HG02840 (cell line): ENCODE measurements at regions not wholly inside any gene's neighbourhood (a gene's known extent, or its start where the extent isn't known, plus 50 kb on each side); places are given as distances from the start of the nearest gene placed in this dataset.

ENCODE experiments used
- ATAC-seq: cut with Tn5 transposase; IDR thresholded peaks from one replicate; pipeline ENCODE4 v1.9.1; 2021; ENCODE audit warnings: mild to moderate bottlenecking, moderate library complexity, moderate number of reproducible peaks; ENCODE audit not compliant: unreplicated experiment, low FRiP score

GRCh38 chr14:65339866-65340265 is 72.7 kb upstream of the FUT8 start:
- ATAC-seq: no peak

DNA sequence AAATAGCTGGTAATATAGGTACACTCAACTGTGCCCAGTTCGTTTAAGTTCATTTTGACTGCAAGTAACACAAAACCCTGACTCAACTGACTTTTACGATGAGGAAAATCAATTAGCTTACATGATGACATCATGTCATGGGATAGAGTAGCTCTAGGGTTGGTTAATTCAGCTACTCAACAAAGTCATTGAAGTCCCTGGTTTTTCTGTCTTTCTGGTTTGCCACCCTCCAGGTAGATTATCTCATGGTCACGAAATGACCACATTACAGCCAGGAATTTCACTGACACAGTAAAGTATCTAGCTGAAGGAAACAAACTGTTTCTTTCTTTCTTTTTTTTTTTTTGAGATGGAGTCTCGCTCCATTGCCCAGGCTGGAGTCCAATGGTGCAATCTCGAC is 68.5 kb upstream of the FUT8 start:
- ATAC-seq: no peak

DNA sequence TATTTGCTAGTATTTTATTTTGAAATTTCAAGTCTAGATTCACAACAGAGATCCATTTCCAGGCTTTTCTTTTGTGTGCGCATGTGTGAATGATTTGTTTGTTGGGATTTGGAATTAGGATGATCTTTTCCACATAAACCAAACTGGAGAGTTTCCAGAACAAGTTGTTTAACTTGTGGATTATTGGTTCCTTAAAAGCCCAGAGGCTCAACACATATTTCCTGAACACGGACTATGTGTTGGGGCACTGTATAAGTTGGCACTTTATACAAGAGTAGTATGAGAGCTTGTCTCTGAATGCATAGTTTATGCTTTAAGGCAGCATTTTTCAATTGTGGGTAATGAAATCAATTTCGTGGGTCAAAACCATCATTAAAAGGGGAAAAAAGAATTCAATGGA is 67.3 kb upstream of the FUT8 start:
- no peak for ATAC-seq

DNA sequence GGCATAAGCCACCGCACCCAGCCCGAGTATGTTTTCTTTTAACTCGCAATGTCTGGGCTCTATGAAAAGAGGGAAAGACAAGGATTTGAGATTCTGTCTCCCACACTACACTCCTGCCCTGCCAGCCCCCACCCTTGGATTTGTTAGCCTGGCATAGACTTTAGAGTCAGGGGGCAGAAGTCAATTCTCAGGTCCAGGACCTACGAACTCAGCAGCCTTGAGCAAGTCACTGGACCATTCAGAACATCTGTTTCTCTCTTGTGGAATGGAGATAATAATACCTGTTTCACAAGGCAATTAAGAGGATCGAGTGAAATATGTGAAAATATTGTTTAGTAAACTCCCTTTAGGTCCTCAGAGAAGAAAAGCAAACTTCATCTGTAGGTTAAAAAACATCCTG is 66.1 kb upstream of the FUT8 start:
- ATAC-seq: no peak

- no peak for ATAC-seq
These were observed 65.6 kb upstream of the FUT8 start for GRCh38 chr14:65346895-65347294.

DNA sequence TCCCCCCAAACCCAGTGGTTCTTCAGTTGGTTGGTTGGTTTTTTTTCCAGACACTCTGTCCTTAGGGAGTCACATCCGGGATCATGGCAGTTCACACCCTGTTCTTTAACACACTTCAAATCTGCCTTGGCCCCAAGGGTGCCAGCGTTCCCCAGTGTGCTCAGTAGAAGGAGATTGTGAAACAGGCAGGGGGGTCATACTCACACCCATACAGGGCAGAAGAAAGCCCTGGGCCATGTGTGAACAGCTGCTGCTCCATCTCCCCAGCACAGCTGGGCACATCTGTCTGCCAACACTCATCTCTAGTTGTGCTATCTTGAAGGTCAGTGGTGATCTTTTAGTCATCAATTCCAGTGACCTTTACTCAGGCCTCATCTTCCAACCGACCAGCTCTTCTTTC is 64.4 kb upstream of the FUT8 start:
- ATAC-seq: no peak

DNA sequence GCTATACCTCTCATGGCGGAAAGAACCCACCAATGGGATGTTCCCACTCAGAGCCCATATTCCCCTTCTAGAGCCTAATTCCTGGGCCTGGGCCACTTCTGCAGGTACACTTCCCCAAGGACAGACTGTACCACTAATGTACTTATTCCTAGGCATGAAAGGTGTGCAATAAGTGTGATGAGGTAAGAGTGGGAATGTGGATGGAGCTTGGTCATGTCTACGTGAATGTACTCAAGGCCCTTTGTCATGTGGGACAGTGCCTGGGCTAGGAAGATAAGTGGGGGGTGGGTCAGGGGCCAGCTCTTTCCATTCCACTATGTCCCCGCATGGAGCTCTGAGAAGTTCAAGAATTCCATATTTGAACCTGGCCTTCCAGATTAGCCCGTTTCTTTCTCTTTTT is 63.4 kb upstream of the FUT8 start:
- no peak for ATAC-seq

GRCh38 chr14:65351493-65352194 is 60.9 kb upstream of the FUT8 start:
- no peak for ATAC-seq

DNA sequence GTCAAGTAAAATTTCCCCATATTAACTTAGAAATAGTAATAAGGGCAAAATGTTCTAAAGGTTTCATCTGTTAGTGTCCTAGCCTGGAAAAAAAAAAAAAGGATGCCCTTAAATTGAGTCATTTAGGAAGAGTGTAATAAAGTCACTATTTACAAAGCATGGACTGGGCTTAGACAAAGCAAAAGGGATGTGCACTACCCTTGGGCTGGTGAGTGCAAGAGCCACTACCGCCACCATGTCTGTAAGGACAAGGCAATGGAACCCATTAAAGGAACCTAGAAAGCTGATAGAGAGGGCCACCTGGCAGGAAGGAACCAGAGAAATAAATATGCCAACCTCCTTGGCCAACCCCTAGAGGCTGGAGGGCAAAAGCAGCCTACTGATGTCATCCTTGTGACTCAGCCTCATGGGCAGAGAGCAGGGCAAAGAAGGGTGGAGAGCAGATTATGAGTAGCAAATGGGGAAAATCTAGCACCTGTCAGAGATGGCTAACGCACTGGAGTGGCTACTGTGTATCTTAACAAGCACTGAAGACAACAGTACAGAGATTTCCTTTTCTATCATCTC is 59.5 kb upstream of the FUT8 start:
- no peak for ATAC-seq

- ATAC-seq: no peak
These were observed 58.4 kb upstream of the FUT8 start for GRCh38 chr14:65354131-65354530.

DNA sequence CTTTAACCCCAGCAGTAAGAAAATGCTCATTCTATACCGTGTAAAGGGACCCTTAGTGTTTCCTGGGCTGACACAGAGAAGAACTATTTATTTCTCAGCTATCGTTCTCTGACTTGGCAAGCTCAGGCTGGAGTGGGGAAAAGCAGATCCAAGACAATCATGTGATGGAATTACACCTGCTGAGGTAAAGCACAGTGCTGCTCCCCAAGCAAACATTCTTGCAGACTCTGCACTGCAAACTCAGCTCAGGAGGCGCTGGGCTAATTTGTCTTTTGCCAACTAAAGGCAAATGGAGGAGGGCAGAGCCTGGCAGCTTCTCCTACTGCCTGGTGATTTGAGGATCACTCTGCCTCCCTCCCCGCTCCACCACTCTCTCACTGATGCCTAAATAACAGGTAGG is 57.8 kb upstream of the FUT8 start:
- no peak for ATAC-seq

DNA sequence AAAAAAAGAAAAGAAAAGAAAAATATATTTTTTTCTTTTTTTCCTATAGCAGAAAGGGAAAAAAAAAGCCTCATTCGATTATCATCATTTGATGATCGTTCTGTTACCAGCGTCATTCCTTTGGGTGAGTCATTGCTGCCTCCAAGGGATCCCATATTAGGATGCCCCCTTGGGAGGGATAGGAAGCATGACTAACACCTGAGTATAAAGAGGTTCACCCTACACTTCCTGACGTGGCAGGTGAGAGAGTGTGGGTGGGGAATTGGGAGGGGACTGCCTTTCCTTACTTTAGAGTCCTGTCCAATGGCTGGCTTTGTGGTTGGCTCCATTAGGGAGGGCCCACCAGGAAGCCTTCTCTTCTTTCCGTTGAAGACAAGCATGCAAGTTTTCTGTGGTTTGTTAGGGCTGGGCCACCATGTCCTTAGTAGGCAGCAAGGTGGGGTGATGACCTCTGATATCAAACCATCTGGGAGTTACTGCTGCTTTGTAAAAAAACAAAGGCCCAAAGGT is 56.1 kb upstream of the FUT8 start:
- no peak for ATAC-seq

- no peak for ATAC-seq
These were observed 55.4 kb upstream of the FUT8 start for GRCh38 chr14:65357113-65357512.

- no peak for ATAC-seq
These were observed 54.8 kb upstream of the FUT8 start for GRCh38 chr14:65357689-65358088.

DNA sequence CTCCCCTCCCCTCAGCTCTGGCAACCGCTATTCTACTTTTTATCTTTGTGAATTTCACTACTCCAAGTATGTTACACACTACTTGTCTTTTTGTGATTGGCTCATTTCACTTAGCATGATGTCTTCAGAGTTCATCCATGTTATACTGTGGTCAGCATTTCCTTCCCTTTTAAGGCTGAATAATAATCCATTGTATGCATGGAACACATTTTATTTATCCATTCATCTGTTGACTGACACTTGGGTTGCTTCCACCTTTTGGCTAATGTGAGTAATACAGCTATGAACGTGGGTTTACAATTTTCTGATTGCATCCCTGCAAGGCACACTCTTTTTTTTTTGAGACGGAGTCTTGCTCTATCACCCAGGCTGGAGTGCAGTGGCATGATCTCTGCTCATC is 53.0 kb upstream of the FUT8 start:
- ATAC-seq: no peak

DNA sequence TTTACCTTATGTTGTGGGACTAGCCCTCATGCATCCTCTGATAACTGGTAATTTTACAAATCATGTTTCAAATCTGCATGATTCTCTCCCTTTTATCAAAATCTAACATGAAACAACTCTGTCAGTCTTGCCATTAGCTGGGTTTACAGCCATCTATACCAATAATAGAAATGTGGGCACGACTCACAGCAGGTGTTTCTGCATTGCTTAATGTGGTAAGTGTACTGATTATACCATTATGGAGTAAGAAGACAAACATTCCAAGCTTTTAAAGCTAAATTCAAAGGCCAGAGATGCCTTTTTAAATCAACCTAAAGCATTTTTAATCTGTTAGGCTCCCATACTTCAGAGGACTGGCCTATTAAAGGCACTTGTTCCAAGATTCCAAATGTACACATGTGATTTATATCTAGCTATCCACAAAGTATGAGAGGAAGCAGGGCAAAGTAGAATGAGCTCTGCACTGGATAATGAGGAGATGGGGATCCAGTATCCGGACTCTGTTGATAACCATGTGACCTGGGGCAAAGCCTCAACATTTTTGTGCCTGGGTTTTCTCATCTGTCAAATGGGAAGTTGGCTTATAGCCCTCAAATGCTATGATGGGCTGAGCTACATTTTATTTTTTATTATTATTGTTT is 52.3 kb upstream of the FUT8 start:
- no peak for ATAC-seq

DNA sequence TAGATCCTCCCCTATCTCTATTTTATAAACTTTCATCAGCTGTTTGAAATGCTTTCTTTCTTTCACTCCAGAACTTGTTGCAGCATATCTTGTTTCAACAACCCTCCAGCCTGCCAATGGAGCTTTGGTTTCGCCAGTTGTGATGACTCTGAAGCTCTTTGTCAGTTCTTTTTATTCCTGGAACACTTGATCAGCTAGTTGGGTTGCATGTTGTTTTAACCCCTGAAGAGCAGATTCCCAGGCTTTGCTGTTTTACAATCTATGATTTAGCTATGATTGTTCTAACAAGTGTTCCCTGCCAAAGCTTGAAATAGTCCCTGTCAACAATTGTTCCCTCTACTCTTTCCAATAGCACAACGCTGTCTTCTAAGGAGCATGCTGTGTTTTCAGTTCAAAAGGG is 50.6 kb upstream of the FUT8 start:
- ATAC-seq: no peak
